Activated naive CD4-positive, alpha-beta T cell treated with anti-CD3 and anti-CD28 coated beads, Interleukin-2, amount 50 U/mL, for 16 hours (primary cell): ENCODE measurements at regions not wholly inside any gene's neighbourhood (a gene's known extent, or its start where the extent isn't known, plus 50 kb on each side); places are given as distances from the start of the nearest gene placed in this dataset.
"Not testable (repeated sequence)": the region's sequence is repeated elsewhere in the genome, so short reads cannot be mapped to it uniquely, and the experiment has no call there.

Source experiments
- DNase-seq: peaks from one replicate; pipeline ENCODE4 v3.0.0-alpha.2; 2020

GRCh38 chr5:5925191-5925590, 453.2 kb downstream of the MED10 start:
- DNase-seq = no peak

GRCh38 chr5:5919411-5919810, 458.9 kb downstream of the MED10 start:
- no peak for DNase-seq

GRCh38 chr5:5906778-5907177, 471.6 kb downstream of the MED10 start:
- no peak for DNase-seq

- DNase-seq = no peak
These were observed 473.2 kb downstream of the MED10 start for GRCh38 chr5:5905186-5905585.

- DNase-seq = no peak
These were observed 474.2 kb downstream of the MED10 start for GRCh38 chr5:5904113-5904512.

GRCh38 chr5:5902678-5903646, 475.4 kb downstream of the MED10 start:
- no peak for DNase-seq

GRCh38 chr5:5900350-5900749, 477.9 kb downstream of the ICE1 start:
- no peak for DNase-seq

GRCh38 chr5:5899716-5900115, 477.2 kb downstream of the ICE1 start:
- DNase-seq = no peak

- no peak for DNase-seq
These were observed 465.8 kb downstream of the ICE1 start for GRCh38 chr5:5888284-5888683.

GRCh38 chr5:5887833-5888232, 465.4 kb downstream of the ICE1 start:
- DNase-seq = no peak

- peak; percentile 31 for DNase-seq
These were observed 464.5 kb downstream of the ICE1 start for GRCh38 chr5:5886812-5887486.

GRCh38 chr5:5886353-5886752, 463.9 kb downstream of the ICE1 start:
- no peak for DNase-seq

- DNase-seq = no peak
These were observed 463.3 kb downstream of the ICE1 start for GRCh38 chr5:5885782-5886181.

GRCh38 chr5:5884593-5884992, 462.1 kb downstream of the ICE1 start:
- no peak for DNase-seq

GRCh38 chr5:5883562-5883961, 461.1 kb downstream of the ICE1 start:
- no peak for DNase-seq

- no peak for DNase-seq
These were observed 460.7 kb downstream of the ICE1 start for GRCh38 chr5:5883146-5883545.

- no peak for DNase-seq
These were observed 460.2 kb downstream of the ICE1 start for GRCh38 chr5:5882706-5883105.

GRCh38 chr5:5881294-5881693, 458.8 kb downstream of the ICE1 start:
- no peak for DNase-seq

- DNase-seq = no peak
These were observed 457.7 kb downstream of the ICE1 start for GRCh38 chr5:5880077-5880763.

GRCh38 chr5:5857396-5857795, 434.9 kb downstream of the ICE1 start:
- no peak for DNase-seq

- no peak for DNase-seq
These were observed 431.6 kb downstream of the ICE1 start for GRCh38 chr5:5854087-5854486.

- DNase-seq = no peak
These were observed 416.0 kb downstream of the ICE1 start for GRCh38 chr5:5838493-5838892.

GRCh38 chr5:5831622-5832021, 409.1 kb downstream of the ICE1 start:
- DNase-seq = not testable (repeated sequence)

GRCh38 chr5:5828619-5829018, 406.1 kb downstream of the ICE1 start:
- no peak for DNase-seq
